ENCODE measurements at regions not wholly inside any gene's neighbourhood (a gene's known extent, or its start where the extent isn't known, plus 50 kb on each side); places are given as distances from the start of the nearest gene placed in this dataset.

DNA sequence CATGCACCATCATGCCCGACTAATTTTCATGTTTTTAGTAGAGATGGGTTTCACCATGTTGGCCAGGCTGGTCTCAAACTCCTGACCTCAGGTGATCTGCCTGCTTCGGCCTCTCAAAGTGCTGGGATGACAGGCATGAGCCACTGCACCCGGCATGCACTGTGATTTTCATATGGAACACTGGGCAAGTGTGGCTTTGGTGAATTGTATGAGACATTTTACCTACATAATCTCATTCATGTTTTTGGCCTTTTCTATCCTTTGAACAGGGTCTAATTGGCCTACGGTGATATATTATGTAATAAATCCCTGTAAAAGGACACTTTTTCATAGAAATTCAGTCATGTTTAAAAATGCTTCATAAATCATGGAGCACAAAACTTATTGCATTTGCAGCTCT, 128.7 kb upstream of the SEMA6A start:
- TF ChIP-seq MAFK (IDR thresholded peaks at IDR 0.05; ENCODE audit: partially characterized antibody) (no peak), CBX8 (IDR thresholded peaks at IDR 0.05) (no peak), HOXA7 (CRISPR knock-in tag; IDR thresholded peaks at IDR 0.05) (no peak), CHD2 (IDR thresholded peaks at IDR 0.05; ENCODE audit: low read length, partially characterized antibody) (no peak)
